ENCODE measurements at regions not wholly inside any gene's neighbourhood (a gene's known extent, or its start where the extent isn't known, plus 50 kb on each side); places are given as distances from the start of the nearest gene placed in this dataset.

DNA sequence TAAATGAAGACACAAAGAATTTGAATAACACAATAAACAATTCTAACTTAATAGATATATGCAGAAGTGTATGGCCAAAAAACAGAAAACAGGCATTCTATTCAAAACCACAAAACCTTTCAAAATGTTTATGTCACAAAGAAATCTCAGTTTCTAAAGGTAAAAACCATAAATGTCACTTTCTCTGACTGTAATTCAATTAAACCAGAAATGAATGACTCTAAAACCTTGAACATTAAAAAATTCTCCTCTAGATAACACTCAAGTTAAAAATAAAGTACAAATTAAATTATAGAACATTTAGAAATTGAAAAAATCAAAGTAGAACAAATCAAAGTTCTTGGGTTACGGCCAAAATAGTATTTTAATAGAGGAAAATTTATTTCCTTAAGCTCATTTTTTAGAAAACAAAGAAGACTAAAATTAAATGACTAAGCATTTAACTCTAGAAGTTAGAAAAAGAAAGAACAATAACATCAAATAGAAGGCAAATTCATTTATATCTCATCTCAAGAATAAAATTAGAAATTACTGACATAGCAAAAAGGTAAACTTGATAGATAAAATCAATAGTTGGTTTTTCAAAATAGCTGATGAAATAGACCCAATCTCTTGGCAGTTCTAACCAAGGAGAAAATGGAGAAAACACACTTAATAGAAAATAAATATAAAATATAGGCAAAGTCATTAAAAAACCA, 198.8 kb downstream of the TEX36 start:
- TF ChIP-seq, protein P1, sequence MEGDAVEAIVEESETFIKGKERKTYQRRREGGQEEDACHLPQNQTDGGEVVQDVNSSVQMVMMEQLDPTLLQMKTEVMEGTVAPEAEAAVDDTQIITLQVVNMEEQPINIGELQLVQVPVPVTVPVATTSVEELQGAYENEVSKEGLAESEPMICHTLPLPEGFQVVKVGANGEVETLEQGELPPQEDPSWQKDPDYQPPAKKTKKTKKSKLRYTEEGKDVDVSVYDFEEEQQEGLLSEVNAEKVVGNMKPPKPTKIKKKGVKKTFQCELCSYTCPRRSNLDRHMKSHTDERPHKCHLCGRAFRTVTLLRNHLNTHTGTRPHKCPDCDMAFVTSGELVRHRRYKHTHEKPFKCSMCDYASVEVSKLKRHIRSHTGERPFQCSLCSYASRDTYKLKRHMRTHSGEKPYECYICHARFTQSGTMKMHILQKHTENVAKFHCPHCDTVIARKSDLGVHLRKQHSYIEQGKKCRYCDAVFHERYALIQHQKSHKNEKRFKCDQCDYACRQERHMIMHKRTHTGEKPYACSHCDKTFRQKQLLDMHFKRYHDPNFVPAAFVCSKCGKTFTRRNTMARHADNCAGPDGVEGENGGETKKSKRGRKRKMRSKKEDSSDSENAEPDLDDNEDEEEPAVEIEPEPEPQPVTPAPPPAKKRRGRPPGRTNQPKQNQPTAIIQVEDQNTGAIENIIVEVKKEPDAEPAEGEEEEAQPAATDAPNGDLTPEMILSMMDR (IDR thresholded peaks at IDR 0.05 in 2 of 3, conservative IDR thresholded peaks at IDR 0.05 in 1 of 3; ENCODE audit: control insufficient read depth in 2 of 3, extremely low read depth in 1 of 3, insufficient read depth in 1 of 3, low read depth in 3 of 3, low read length in 3 of 3): no peak
- TF ChIP-seq RAD51 (IDR thresholded peaks at IDR 0.05) (no peak), TAF1 (IDR thresholded peaks at IDR 0.05; ENCODE audit: borderline replicate concordance, low read depth, low read length) (no peak), SIX5 (IDR thresholded peaks at IDR 0.05; ENCODE audit: low read depth, low read length, severe bottlenecking) (no peak), CEBPB (IDR thresholded peaks at IDR 0.05; ENCODE audit: borderline replicate concordance in 1 of 2, low read depth in 2 of 2, low read length in 2 of 2) (no peak)
